ENCODE measurements at regions not wholly inside any gene's neighbourhood (a gene's known extent, or its start where the extent isn't known, plus 50 kb on each side); places are given as distances from the start of the nearest gene placed in this dataset.

DNA sequence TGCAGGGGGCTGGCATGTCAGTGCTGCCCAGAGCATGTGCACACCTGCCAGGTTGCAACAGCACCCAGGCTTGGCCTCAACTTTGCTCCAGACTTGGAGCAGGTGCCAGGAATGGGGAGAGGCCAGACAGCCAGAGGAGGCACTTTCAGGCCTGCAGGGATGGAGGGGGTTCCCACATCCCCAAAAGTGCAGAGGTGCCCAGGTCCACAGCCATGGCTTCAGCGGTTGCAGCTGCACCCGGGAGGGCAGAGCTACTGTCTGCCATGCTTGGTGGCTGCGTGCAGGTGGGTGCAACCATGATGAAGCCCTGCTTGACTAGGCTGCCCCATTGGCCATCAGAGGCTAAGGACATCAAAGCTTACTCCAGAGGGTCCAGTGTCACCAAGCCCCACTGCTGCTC lies 196.8 kb upstream of the VRK2 start:
- no peaks in the 10 kb centered on the region for H3K4me1 Mint-ChIP-seq (ENCODE audit: low read depth, unreplicated experiment)
- no TSS peak for BruUV-seq (replicated peaks)
- Histone ChIP-seq H3K9me3 (no peaks in the 10 kb centered on the region), H3K27me3 (replicated peaks; ENCODE audit: control insufficient read depth, insufficient read depth, low read length) (no peaks in the 10 kb centered on the region), H3K4me3 (ENCODE audit: low read depth, low read length) (no peak overlapping the region), H3K36me3 (ENCODE audit: control insufficient read depth, insufficient read depth, low read length) (no peaks in the 10 kb centered on the region), H3K4me1 (no peaks in the 10 kb centered on the region)
- TF ChIP-seq, protein P1, sequence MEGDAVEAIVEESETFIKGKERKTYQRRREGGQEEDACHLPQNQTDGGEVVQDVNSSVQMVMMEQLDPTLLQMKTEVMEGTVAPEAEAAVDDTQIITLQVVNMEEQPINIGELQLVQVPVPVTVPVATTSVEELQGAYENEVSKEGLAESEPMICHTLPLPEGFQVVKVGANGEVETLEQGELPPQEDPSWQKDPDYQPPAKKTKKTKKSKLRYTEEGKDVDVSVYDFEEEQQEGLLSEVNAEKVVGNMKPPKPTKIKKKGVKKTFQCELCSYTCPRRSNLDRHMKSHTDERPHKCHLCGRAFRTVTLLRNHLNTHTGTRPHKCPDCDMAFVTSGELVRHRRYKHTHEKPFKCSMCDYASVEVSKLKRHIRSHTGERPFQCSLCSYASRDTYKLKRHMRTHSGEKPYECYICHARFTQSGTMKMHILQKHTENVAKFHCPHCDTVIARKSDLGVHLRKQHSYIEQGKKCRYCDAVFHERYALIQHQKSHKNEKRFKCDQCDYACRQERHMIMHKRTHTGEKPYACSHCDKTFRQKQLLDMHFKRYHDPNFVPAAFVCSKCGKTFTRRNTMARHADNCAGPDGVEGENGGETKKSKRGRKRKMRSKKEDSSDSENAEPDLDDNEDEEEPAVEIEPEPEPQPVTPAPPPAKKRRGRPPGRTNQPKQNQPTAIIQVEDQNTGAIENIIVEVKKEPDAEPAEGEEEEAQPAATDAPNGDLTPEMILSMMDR (IDR thresholded peaks at IDR 0.05; ENCODE audit: insufficient read depth in 1 of 2, low read depth in 1 of 2, low read length in 1 of 2, severe bottlenecking in 1 of 2, unreplicated experiment in 1 of 2), result no peak
- POLR2A ChIA-PET, result no interaction called here
- H3K27me3 Mint-ChIP-seq (ENCODE audit: insufficient read depth, unreplicated experiment), result no peaks in the 10 kb centered on the region
- intact Hi-C loops (cut with micrococcal nuclease; ENCODE audit: unreplicated experiment), result no loop called here
- CTCF ChIA-PET, result no interaction called here
- H3K27ac Mint-ChIP-seq (ENCODE audit: unreplicated experiment), result no peak overlapping the region
- no peaks in the 10 kb centered on the region for H3K36me3 Mint-ChIP-seq (ENCODE audit: insufficient read depth, unreplicated experiment)
- H3K4me3 Mint-ChIP-seq (ENCODE audit: unreplicated experiment), result no peak overlapping the region
- no peak for DNase-seq
- no peaks in the 10 kb centered on the region for H3K9me3 Mint-ChIP-seq (ENCODE audit: unreplicated experiment)

DNA sequence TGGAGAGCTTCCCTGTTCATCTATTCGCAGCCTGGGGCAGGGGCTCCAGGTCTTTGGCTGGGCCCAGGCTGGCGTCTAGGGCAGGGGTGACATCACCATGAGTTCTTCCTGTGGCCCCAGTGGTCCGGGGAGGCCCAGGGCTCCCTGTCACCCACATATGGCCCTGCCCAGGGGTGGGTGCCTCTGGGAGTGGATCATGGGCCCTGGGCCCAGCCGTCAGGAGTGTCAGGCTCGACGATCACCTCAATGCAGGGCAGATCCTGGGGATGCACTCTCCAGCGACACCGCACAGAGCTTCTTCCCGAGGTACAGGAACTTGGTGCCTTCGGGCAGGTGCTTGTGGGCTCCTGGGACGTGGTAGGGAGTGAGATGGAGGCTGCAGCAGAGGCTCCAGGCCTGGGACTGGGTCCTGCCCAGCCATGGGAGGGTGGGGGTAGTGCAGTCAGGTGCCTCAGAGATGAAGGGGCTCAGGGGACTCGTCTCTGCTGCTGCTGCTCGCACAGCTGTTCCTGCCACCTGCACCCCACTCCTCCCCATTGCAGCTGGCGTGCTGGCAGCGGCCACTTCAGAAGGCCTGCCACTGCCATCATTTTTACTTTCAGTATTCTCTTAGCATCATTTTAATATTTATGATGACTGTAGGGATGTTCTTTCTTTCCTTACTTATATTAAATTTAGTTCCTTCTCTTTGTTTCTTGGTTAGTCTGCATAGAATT lies 196.0 kb upstream of the VRK2 start:
- Histone ChIP-seq H3K4me1 (no peaks in the 10 kb centered on the region), H3K27me3 (replicated peaks; ENCODE audit: control insufficient read depth, insufficient read depth, low read length) (no peaks in the 10 kb centered on the region), H3K9me3 (no peaks in the 10 kb centered on the region), H3K4me3 (ENCODE audit: low read depth, low read length) (no peak overlapping the region), H3K36me3 (ENCODE audit: control insufficient read depth, insufficient read depth, low read length) (no peaks in the 10 kb centered on the region)
- Mint-ChIP-seq H3K4me3 (ENCODE audit: unreplicated experiment) (no peak overlapping the region), H3K36me3 (ENCODE audit: insufficient read depth, unreplicated experiment) (no peaks in the 10 kb centered on the region), H3K27me3 (ENCODE audit: insufficient read depth, unreplicated experiment) (no peaks in the 10 kb centered on the region), H3K9me3 (ENCODE audit: unreplicated experiment) (no peaks in the 10 kb centered on the region), H3K27ac (ENCODE audit: unreplicated experiment) (no peak overlapping the region), H3K4me1 (ENCODE audit: low read depth, unreplicated experiment) (no peaks in the 10 kb centered on the region)
- TF ChIP-seq, protein P1 (IDR thresholded peaks at IDR 0.05; ENCODE audit: insufficient read depth in 1 of 2, low read depth in 1 of 2, low read length in 1 of 2, severe bottlenecking in 1 of 2, unreplicated experiment in 1 of 2), result no peak
- intact Hi-C loops (cut with micrococcal nuclease; ENCODE audit: unreplicated experiment), result no loop called here
- POLR2A ChIA-PET, result no interaction called here
- no peak for DNase-seq
- no TSS peak for BruUV-seq (replicated peaks)
- CTCF ChIA-PET, result no interaction called here

DNA sequence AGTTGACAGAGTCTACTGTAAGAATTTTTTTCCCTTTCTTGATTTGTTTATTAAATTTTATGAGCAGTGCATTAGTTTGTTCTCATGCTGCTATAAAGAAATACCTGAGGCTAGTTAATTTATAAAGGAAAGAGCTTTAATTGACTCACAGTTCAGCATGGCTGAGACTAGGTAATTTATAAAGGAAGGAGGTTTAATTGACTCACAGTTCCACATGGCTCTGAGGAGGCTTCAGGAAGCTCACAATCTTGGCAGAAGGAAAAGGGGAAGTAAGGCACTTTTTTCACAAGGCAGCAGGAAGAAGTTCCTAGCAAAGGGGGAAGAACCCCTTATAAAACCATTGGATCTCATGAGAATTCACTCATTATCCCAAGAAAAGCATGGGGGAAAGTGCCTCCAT lies 191.4 kb upstream of the VRK2 start:
- Histone ChIP-seq H3K27me3 (replicated peaks; ENCODE audit: control insufficient read depth, insufficient read depth, low read length) (no peaks in the 10 kb centered on the region), H3K9me3 (no peaks in the 10 kb centered on the region), H3K36me3 (ENCODE audit: control insufficient read depth, insufficient read depth, low read length) (no peaks in the 10 kb centered on the region), H3K4me3 (ENCODE audit: low read depth, low read length) (no peak overlapping the region), H3K4me1 (no peaks in the 10 kb centered on the region)
- no TSS peak for BruUV-seq (replicated peaks)
- no peak for DNase-seq
- CTCF ChIA-PET, result no interaction called here
- Mint-ChIP-seq H3K27me3 (ENCODE audit: insufficient read depth, unreplicated experiment) (no peaks in the 10 kb centered on the region), H3K4me3 (ENCODE audit: unreplicated experiment) (no peak overlapping the region), H3K27ac (ENCODE audit: unreplicated experiment) (no peak overlapping the region), H3K36me3 (ENCODE audit: insufficient read depth, unreplicated experiment) (no peaks in the 10 kb centered on the region), H3K4me1 (ENCODE audit: low read depth, unreplicated experiment) (no peaks in the 10 kb centered on the region), H3K9me3 (ENCODE audit: unreplicated experiment) (no peaks in the 10 kb centered on the region)
- POLR2A ChIA-PET, result no interaction called here
- TF ChIP-seq, protein P1 (IDR thresholded peaks at IDR 0.05; ENCODE audit: insufficient read depth in 1 of 2, low read depth in 1 of 2, low read length in 1 of 2, severe bottlenecking in 1 of 2, unreplicated experiment in 1 of 2), result no peak
- intact Hi-C loops (cut with micrococcal nuclease; ENCODE audit: unreplicated experiment), result no loop called here

Data from Caco-2 (cell line).